MM.1S (cell line): ENCODE measurements at regions not wholly inside any gene's neighbourhood (a gene's known extent, or its start where the extent isn't known, plus 50 kb on each side); places are given as distances from the start of the nearest gene placed in this dataset.

ENCODE experiments used
- CTCF ChIP-seq: fragments of 300-600 bp; sonication (generic); IDR thresholded peaks from 2 replicates; pipeline ENCODE4 v1.5.1; 2016; ENCODE audit warnings: antibody characterized with exemption, low read length, mixed read lengths
- EZH2 ChIP-seq: fragments of 300-600 bp; sonication (generic); optimal IDR thresholded peaks from 2 replicates; pipeline ENCODE3; 2017; ENCODE audit warnings: low read depth, mild to moderate bottlenecking, antibody characterized with exemption, low read length, mixed read lengths

GRCh38 chr1:21350202-21350885 lies 60.1 kb upstream of the ECE1 start:
- TF ChIP-seq CTCF (no peak), EZH2 (no peak)
